K562 (cell line): ENCODE measurements at regions not wholly inside any gene's neighbourhood (a gene's known extent, or its start where the extent isn't known, plus 50 kb on each side); places are given as distances from the start of the nearest gene placed in this dataset.

Experiments used
- ATAC-seq: fragments of 200-7000 bp; cut with Tn5 transposase; 3 replicates; pipeline ENCODE4 v1.9.1; 2020; ENCODE audit warnings: moderate library complexity
- BruUV-seq: library from RNA; stranded (reverse); fragments of 400-500 nt; replicated peaks from 2 replicates; lab custom pipeline; 2021; lab: Mats Ljungman, UMichigan
- CTCF ChIA-PET: fragments of 300-600 bp; formaldehyde crosslinking; extraction: SDS; loops from one replicate; lab custom pipeline; 2021; ENCODE audit warnings: low intra/inter-chr PET ratio; lab: Yijun Ruan, JAX
- POLR2A ChIA-PET: fragments of 300-600, 350-650 bp; sonication (Branson Sonifier 250); formaldehyde crosslinking; extraction: SDS; loops from one replicate; lab custom pipeline; 2021; ENCODE audit warnings: antibody characterized with exemption, inconsistent platforms; lab: Yijun Ruan, JAX
- DNase-seq, 4 experiments: peaks; one replicate each; pipeline versions ENCODE4 v3.0.0 to v3.0.0-alpha.2; 2011 to 2018; ENCODE audit warnings: low spot score in 3 of 4, mixed read lengths in 3 of 4; ENCODE audit errors: extremely low read depth in 1 of 4
- FAIRE-seq: peaks from 2 replicates; lab custom pipeline; 2011; peaks lifted over from hg19 to GRCh38; lab: Jason Lieb, UNC
- H2AFZ ChIP-seq: 2 replicates; pipeline ENCODE4 v1.6.0; 2011; ENCODE audit warnings: low read depth, low read length, control low read depth, inconsistent platforms
- H3K27ac ChIP-seq: fragments of 200-600 bp; 3 replicates; pipeline ENCODE4 v1.8.0; 2011; ENCODE audit warnings: low read depth, mild to moderate bottlenecking, control low read depth, inconsistent platforms, low read length, moderate library complexity, mixed read lengths; ENCODE audit errors: extremely low read depth
- H3K27me3 ChIP-seq, 2 experiments: fragments of 300-600 bp in 1 of 2; 2 replicates in 1 of 2; 3 replicates in 1 of 2; pipeline versions ENCODE4 v1.6.0 to v1.8.0; 2011; ENCODE audit warnings: inconsistent platforms in 2 of 2, low read length in 2 of 2, mild to moderate bottlenecking in 1 of 2, mixed read lengths in 1 of 2, moderate library complexity in 1 of 2; ENCODE audit not compliant: control insufficient read depth in 2 of 2, insufficient read depth in 2 of 2
- H3K36me3 ChIP-seq: fragments of 300-600 bp; 3 replicates; pipeline ENCODE4 v1.8.0; 2011; ENCODE audit warnings: mild to moderate bottlenecking, low read length, inconsistent platforms; ENCODE audit not compliant: control insufficient read depth, insufficient read depth
- H3K4me1 ChIP-seq, 2 experiments: fragments of 200-600 bp in 1 of 2; replicated peaks in 1 of 2; 2 replicates in 1 of 2; 3 replicates in 1 of 2; pipeline versions ENCODE4 v1.5.1 to v1.8.0; 2011; ENCODE audit warnings: inconsistent platforms in 2 of 2, low read length in 2 of 2, mild to moderate bottlenecking in 1 of 2, mixed read lengths in 1 of 2, moderate library complexity in 1 of 2; ENCODE audit not compliant: control insufficient read depth in 2 of 2, insufficient read depth in 2 of 2
- H3K4me2 ChIP-seq: 2 replicates; pipeline ENCODE4 v1.6.1; 2011; ENCODE audit warnings: low read length, control low read depth, inconsistent platforms, mixed read lengths; ENCODE audit not compliant: insufficient read depth
- H3K4me3 ChIP-seq: fragments of 200-600 bp; sonication (generic), shearing (Covaris generic); 2 replicates; pipeline ENCODE4 v1.5.1; 2016; ENCODE audit warnings: control low read depth, inconsistent platforms
- H3K79me2 ChIP-seq: fragments of 200-600 bp; 3 replicates; pipeline ENCODE4 v1.8.0; 2011; ENCODE audit warnings: low read length, inconsistent platforms; ENCODE audit not compliant: control insufficient read depth, insufficient read depth
- H3K9ac ChIP-seq, 2 experiments: 2 replicates each; pipeline versions ENCODE4 v1.6.0 to v1.6.1; 2011; ENCODE audit warnings: low read depth in 2 of 2, low read length in 2 of 2, control low read depth in 1 of 2, inconsistent platforms in 1 of 2, mild to moderate bottlenecking in 1 of 2, mixed read lengths in 1 of 2; ENCODE audit not compliant: insufficient read depth in 1 of 2
- H3K9me1 ChIP-seq: one replicate; pipeline ENCODE4 v1.6.0; 2011; ENCODE audit warnings: inconsistent platforms, mild to moderate bottlenecking, low read length, moderate library complexity; ENCODE audit not compliant: control insufficient read depth, insufficient read depth
- H3K9me3 ChIP-seq: replicated peaks from 2 replicates; pipeline ENCODE4 v1.5.1; 2011; ENCODE audit warnings: low read depth, low read length, inconsistent platforms; ENCODE audit not compliant: control insufficient read depth, insufficient read depth
- H4K20me1 ChIP-seq: replicated peaks from 2 replicates; pipeline ENCODE4 v1.6.1; 2011; ENCODE audit warnings: low read length, inconsistent platforms, mixed read lengths; ENCODE audit not compliant: control insufficient read depth, insufficient read depth
- CHD4 ChIP-seq: fragments of 200-600 bp; sonication (generic); IDR thresholded peaks from 3 replicates; pipeline ENCODE4 v1.6.1; 2012; ENCODE audit warnings: low read depth, mild to moderate bottlenecking, mixed read lengths, low read length, inconsistent platforms; ENCODE audit not compliant: insufficient read depth, insufficient replicate concordance, poor library complexity, severe bottlenecking
- GABPB1 ChIP-seq: sonication (generic); formaldehyde crosslinking; IDR thresholded peaks from 2 replicates; pipeline ENCODE4 v1.8.0; 2022; ENCODE audit warnings: mild to moderate bottlenecking, missing genetic modification reagents
- GATA2 ChIP-seq: sonication (generic); formaldehyde crosslinking; IDR thresholded peaks from 2 replicates; pipeline ENCODE4 v1.4.0; 2020; ENCODE audit warnings: mild to moderate bottlenecking, missing genetic modification reagents
- GTF2A2 ChIP-seq: IDR thresholded peaks from 2 replicates; pipeline ENCODE4 v1.6.1; 2016; ENCODE audit warnings: mild to moderate bottlenecking, missing genetic modification characterization, missing compliant biosample characterization
- PRMT5 ChIP-seq: sonication (generic); formaldehyde crosslinking; IDR thresholded peaks from 2 replicates; pipeline ENCODE4 v1.5.0; 2020; ENCODE audit warnings: missing genetic modification reagents
- RAD21 ChIP-seq, 2 experiments: fragments of 250-450 bp in 1 of 2; fragments of 450-650 bp in 1 of 2; sonication (Bioruptor Pico) in 1 of 2; formaldehyde crosslinking in 1 of 2; IDR thresholded peaks in 1 of 2; conservative IDR thresholded peaks in 1 of 2; 2 replicates each; pipeline versions ENCODE4 v1.4.0 to v1.8.0; 2020 to 2022; ENCODE audit warnings: mild to moderate bottlenecking in 2 of 2, moderate library complexity in 1 of 2
- RFX1 ChIP-seq: fragments of 450-650 bp; IDR thresholded peaks from 2 replicates; pipeline ENCODE4 v1.6.1; 2016; ENCODE audit warnings: mild to moderate bottlenecking, moderate library complexity
- SIRT6 ChIP-seq: IDR thresholded peaks from one replicate; pipeline ENCODE4 v1.6.1; 2012; ENCODE audit warnings: low read depth, mild to moderate bottlenecking, control low read depth, inconsistent platforms, low read length, moderate library complexity
- SNAPC5 ChIP-seq: fragments of 250-450 bp; sonication (Bioruptor Pico); IDR thresholded peaks from 2 replicates; pipeline ENCODE4 v1.8.0; 2021; ENCODE audit warnings: moderate library complexity, mild to moderate bottlenecking, inconsistent platforms
- U2AF1 ChIP-seq: fragments of 200-400 bp; formaldehyde crosslinking; optimal IDR thresholded peaks from 2 replicates; pipeline ENCODE3; 2017; ENCODE audit warnings: mild to moderate bottlenecking, low read depth, low read length, moderate library complexity
- ZBTB40 ChIP-seq, 2 experiments: fragments of 450-650 bp in 1 of 2; sonication (generic) in 1 of 2; formaldehyde crosslinking in 1 of 2; IDR thresholded peaks; 2 replicates each; pipeline versions ENCODE4 v1.7.1 to v1.9.0; 2016 to 2022; ENCODE audit warnings: inconsistent platforms in 1 of 2, mild to moderate bottlenecking in 1 of 2, missing genetic modification reagents in 1 of 2
- ZFP1 ChIP-seq: fragments of 450-650 bp; formaldehyde crosslinking; IDR thresholded peaks from 2 replicates; pipeline ENCODE4 v1.4.0; 2020; ENCODE audit warnings: mild to moderate bottlenecking, mixed read lengths
- ZNF76 ChIP-seq: fragments of 250-450 bp; sonication (Bioruptor Pico); IDR thresholded peaks from 2 replicates; pipeline ENCODE4 v1.4.0; 2020; ENCODE audit warnings: mild to moderate bottlenecking, moderate library complexity, borderline replicate concordance
- WGBS: fragments of 100-300 bp; shearing (Covaris generic); methylation state at CpG from one replicate; pipeline ENCODE4 v1.1.6; 2016; ENCODE audit warnings: low coverage, mixed read lengths; ENCODE audit not compliant: insufficient coverage; ENCODE audit errors: missing lambda C conversion rate; 5-methylcytosine and 5-hydroxymethylcytosine counted together
- in situ Hi-C: fragments of 300-500 bp; cut with MboI; formaldehyde crosslinking; loops from 4 replicates; pipeline ENCODE4 v1.15.0; 2018; ENCODE audit warnings: inconsistent platforms, mixed read lengths
- intact Hi-C: fragments of 100-400 bp; cut with micrococcal nuclease; formaldehyde crosslinking; loops from 2 replicates; pipeline ENCODE4 v1.14.2; 2022
- TF ChIP-seq, protein P1 (sequence below): fragments of 250-450 bp; sonication (Bioruptor Pico); IDR thresholded peaks from 2 replicates; pipeline ENCODE4 v1.5.0; 2021

- Histone ChIP-seq H3K27ac (no peak overlapping the region), H3K9me3 (no peaks in the 10 kb centered on the region), H4K20me1 (no peaks in the 10 kb centered on the region), H3K4me1 (no peaks in the 10 kb centered on the region), H3K27me3 (no peaks in the 10 kb centered on the region), H2AFZ (no peak overlapping the region), H3K9ac (no peak overlapping the region), H3K4me3 (no peak overlapping the region), H3K9me1 (no peaks in the 10 kb centered on the region), H3K4me2 (no peak overlapping the region), H3K36me3 (no peaks in the 10 kb centered on the region), H3K79me2 (no peaks in the 10 kb centered on the region)
- intact Hi-C loops (no loop called here), in situ Hi-C loops (no loop called here)
- no peak for DNase-seq
- ChIA-PET CTCF (no interaction called here), POLR2A (no interaction called here)
- BruUV-seq, result no TSS peak
- WGBS, result 4% methylated on average over 3 of the region's 3 CpGs
- no peak for ATAC-seq
- FAIRE-seq, result no peak
- TF ChIP-seq ZFP1 (no peak), RFX1 (no peak), GATA2 (no peak), ZNF76 (CRISPR knock-in tag) (no peak), PRMT5 (CRISPR knock-in tag) (no peak), SNAPC5 (no peak), SIRT6 (no peak), GTF2A2 (no peak), GABPB1 (CRISPR knock-in tag) (no peak), U2AF1 (no peak), CHD4 (no peak), ZBTB40 (IDR thresholded peaks at IDR 0.05) (no peak), ZBTB40 (CRISPR knock-in tag; IDR thresholded peaks at IDR 0.05) (no peak), RAD21 (CRISPR knock-in tag; conservative IDR thresholded peaks at IDR 0.05 in 1 of 2, IDR thresholded peaks at IDR 0.05 in 1 of 2) (no peak)
- TF ChIP-seq, protein P1, sequence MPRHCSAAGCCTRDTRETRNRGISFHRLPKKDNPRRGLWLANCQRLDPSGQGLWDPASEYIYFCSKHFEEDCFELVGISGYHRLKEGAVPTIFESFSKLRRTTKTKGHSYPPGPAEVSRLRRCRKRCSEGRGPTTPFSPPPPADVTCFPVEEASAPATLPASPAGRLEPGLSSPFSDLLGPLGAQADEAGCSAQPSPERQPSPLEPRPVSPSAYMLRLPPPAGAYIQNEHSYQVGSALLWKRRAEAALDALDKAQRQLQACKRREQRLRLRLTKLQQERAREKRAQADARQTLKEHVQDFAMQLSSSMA (CRISPR knock-in tag), result no peak
Measured at GRCh38 chr12:89269174-89269573, 83.1 kb downstream of the DUSP6 start.
